Left ventricle myocardium inferior (tissue), 1 donor: ENCODE measurements at regions not wholly inside any gene's neighbourhood (a gene's known extent, or its start where the extent isn't known, plus 50 kb on each side); places are given as distances from the start of the nearest gene placed in this dataset.
A peak's percentile ranks its signal among the peaks of the same experiment; 100 is the strongest.

Experiments used
- DNase-seq: peaks from one replicate; pipeline ENCODE4 v3.0.0-alpha.2; 2020
- H3K27ac ChIP-seq: fragments of 200-600 bp; replicated peaks from 2 replicates; pipeline ENCODE4 v1.8.0; 2021
- H3K27me3 ChIP-seq: fragments of 200-600 bp; 2 replicates; pipeline ENCODE4 v1.8.0; 2021; ENCODE audit warnings: low read depth
- H3K36me3 ChIP-seq: fragments of 200-600 bp; 2 replicates; pipeline ENCODE4 v1.8.0; 2021
- H3K4me1 ChIP-seq: fragments of 200-600 bp; 2 replicates; pipeline ENCODE4 v1.8.0; 2021
- H3K4me3 ChIP-seq: fragments of 200-600 bp; 2 replicates; pipeline ENCODE4 v1.8.0; 2021; ENCODE audit warnings: mild to moderate bottlenecking, moderate library complexity
- H3K9me3 ChIP-seq: fragments of 200-600 bp; replicated peaks from 2 replicates; pipeline ENCODE4 v1.8.0; 2021
- CTCF ChIP-seq: fragments of 200-600 bp; IDR thresholded peaks from 2 replicates; pipeline ENCODE4 v1.8.0; 2021; ENCODE audit warnings: antibody characterized with exemption, mild to moderate bottlenecking, borderline replicate concordance
- intact Hi-C: fragments of 100-400 bp; cut with micrococcal nuclease; formaldehyde crosslinking; loops from one replicate; pipeline ENCODE4 v1.11.0; 2022
- donor health status: DM: no; HTN: yes; CAD: no; lungs with severe emphysema.

GRCh38 chr10:58930500-58930899 is 245.9 kb upstream of the PHYHIPL start:
- intact Hi-C loops: no loop called here
- TF ChIP-seq CTCF: no peak
- Histone ChIP-seq H3K27ac (no peak overlapping the region), H3K9me3 (peaks cover 13% of the 10 kb centered on the region), H3K36me3 (no peaks in the 10 kb centered on the region), H3K4me1 (no peaks in the 10 kb centered on the region), H3K4me3 (no peak overlapping the region), H3K27me3 (no peaks in the 10 kb centered on the region)
- no peak for DNase-seq

- intact Hi-C loops: no loop called here
- H3K4me3 ChIP-seq: no peak overlapping the region
- no peak for DNase-seq
- H3K9me3 ChIP-seq: peaks cover 12% of the 10 kb centered on the region
- H3K36me3 ChIP-seq: no peaks in the 10 kb centered on the region
- no peaks in the 10 kb centered on the region for H3K27me3 ChIP-seq
- H3K27ac ChIP-seq: no peak overlapping the region
- no peak for TF ChIP-seq CTCF
- H3K4me1 ChIP-seq: no peaks in the 10 kb centered on the region
Measured at GRCh38 chr10:58932126-58932525, 244.3 kb upstream of the PHYHIPL start.

- intact Hi-C loops: no loop called here
- no peak overlapping the region for H3K27ac ChIP-seq
- TF ChIP-seq CTCF: no peak
- no peaks in the 10 kb centered on the region for H3K27me3 ChIP-seq
- H3K4me3 ChIP-seq: no peak overlapping the region
- DNase-seq: no peak
- no peaks in the 10 kb centered on the region for H3K4me1 ChIP-seq
- H3K9me3 ChIP-seq: peaks cover 5% of the 10 kb centered on the region
- H3K36me3 ChIP-seq: no peaks in the 10 kb centered on the region
Measured at GRCh38 chr10:58932577-58933314, 243.7 kb upstream of the PHYHIPL start.

- DNase-seq: no peak
- H3K27ac ChIP-seq: peak overlapping the region; percentile 11
- intact Hi-C loops: no loop called here
- H3K4me1 ChIP-seq: no peaks in the 10 kb centered on the region
- H3K9me3 ChIP-seq: no peaks in the 10 kb centered on the region
- H3K36me3 ChIP-seq: no peaks in the 10 kb centered on the region
- no peak for TF ChIP-seq CTCF
- H3K27me3 ChIP-seq: no peaks in the 10 kb centered on the region
- no peak overlapping the region for H3K4me3 ChIP-seq
Measured at GRCh38 chr10:58936364-58936763, 240.1 kb upstream of the PHYHIPL start.

- peak; percentile 25 for DNase-seq
- H3K9me3 ChIP-seq: no peaks in the 10 kb centered on the region
- H3K4me1 ChIP-seq: no peaks in the 10 kb centered on the region
Measured at GRCh38 chr10:58937423-58937822, 239.0 kb upstream of the PHYHIPL start.

More at GRCh38 chr10:58937423-58937822, 239.0 kb upstream of the PHYHIPL start:
- H3K27me3 ChIP-seq: no peaks in the 10 kb centered on the region
- TF ChIP-seq CTCF: no peak
- H3K4me3 ChIP-seq: no peak overlapping the region
- intact Hi-C loops: no loop called here
- H3K36me3 ChIP-seq: no peaks in the 10 kb centered on the region
- peak overlapping the region; percentile 11 for H3K27ac ChIP-seq
